ENCODE measurements at regions not wholly inside any gene's neighbourhood (a gene's known extent, or its start where the extent isn't known, plus 50 kb on each side); places are given as distances from the start of the nearest gene placed in this dataset.

DNA sequence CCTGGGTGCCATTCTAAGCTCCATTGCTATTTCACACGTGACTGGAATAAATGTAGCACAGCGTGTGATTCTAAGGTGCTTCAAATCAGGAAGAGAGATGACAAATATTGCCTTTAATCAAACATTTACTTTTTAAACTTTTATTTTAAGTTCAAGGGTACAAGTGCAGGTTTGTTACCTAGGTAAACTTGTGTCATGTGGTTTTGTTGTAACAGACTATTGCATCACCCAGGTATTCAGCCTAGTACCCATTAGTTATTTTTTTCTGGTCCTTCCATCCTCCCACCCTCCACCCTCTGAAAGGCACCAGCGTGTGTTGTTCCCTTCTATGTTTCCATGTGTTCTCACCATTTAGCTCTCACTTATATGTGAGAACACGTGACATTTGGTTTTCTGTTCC lies 510.8 kb downstream of the PLOD2 start:
- H3K4me3 ChIP-seq = no peak overlapping the region
- TF ChIP-seq POLR2AphosphoS5 (IDR thresholded peaks at IDR 0.05; ENCODE audit: low read depth) (no peak), NANOG (IDR thresholded peaks at IDR 0.05; ENCODE audit: borderline replicate concordance) (no peak), EZH2 (IDR thresholded peaks at IDR 0.05; ENCODE audit: low read depth, unreplicated experiment) (no peak), ZNF114 (CRISPR knock-in tag; IDR thresholded peaks at IDR 0.05) (no peak), EZH2phosphoT487 (IDR thresholded peaks at IDR 0.05; ENCODE audit: unreplicated experiment) (no peak), ZNF331 (CRISPR knock-in tag; IDR thresholded peaks at IDR 0.05; ENCODE audit: low read depth) (no peak)
- TF ChIP-seq, protein P1, sequence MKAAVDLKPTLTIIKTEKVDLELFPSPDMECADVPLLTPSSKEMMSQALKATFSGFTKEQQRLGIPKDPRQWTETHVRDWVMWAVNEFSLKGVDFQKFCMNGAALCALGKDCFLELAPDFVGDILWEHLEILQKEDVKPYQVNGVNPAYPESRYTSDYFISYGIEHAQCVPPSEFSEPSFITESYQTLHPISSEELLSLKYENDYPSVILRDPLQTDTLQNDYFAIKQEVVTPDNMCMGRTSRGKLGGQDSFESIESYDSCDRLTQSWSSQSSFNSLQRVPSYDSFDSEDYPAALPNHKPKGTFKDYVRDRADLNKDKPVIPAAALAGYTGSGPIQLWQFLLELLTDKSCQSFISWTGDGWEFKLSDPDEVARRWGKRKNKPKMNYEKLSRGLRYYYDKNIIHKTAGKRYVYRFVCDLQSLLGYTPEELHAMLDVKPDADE (IDR thresholded peaks at IDR 0.05) = no peak
- no peaks in the 10 kb centered on the region for H3K4me1 ChIP-seq (ENCODE audit: insufficient read depth)
- H4K20me1 ChIP-seq (replicated peaks; ENCODE audit: insufficient read depth) = no peaks in the 10 kb centered on the region
- ATAC-seq (no peak), DNase-seq (ENCODE audit: low spot score) (no peak)
- Mint-ChIP-seq H3K27ac (no peak overlapping the region), H3K27me3 (ENCODE audit: insufficient read depth, low read depth, poor library complexity) (no peaks in the 10 kb centered on the region), H3K36me3 (ENCODE audit: low read depth) (no peaks in the 10 kb centered on the region), H3K9me3 (peaks cover 7% of the 10 kb centered on the region; the same call in 2 of the 3 replicates), H3K4me1 (no peaks in the 10 kb centered on the region), H3K4me3 (no peak overlapping the region)
- no peak overlapping the region for H3K27ac ChIP-seq (ENCODE audit: low read depth)
- H3K4me2 ChIP-seq = no peak overlapping the region
- H3K36me3 ChIP-seq (ENCODE audit: insufficient read depth) = 0 out of 2 replicates have a peak, but pooled peaks cover 4% of the 10 kb centered on the region
- no peaks in the 10 kb centered on the region for H3K27me3 ChIP-seq (ENCODE audit: insufficient read depth)
- no peak overlapping the region for H2AFZ ChIP-seq
- no peaks in the 10 kb centered on the region for H3F3A ChIP-seq (replicated peaks; ENCODE audit: low read depth)
- H3K79me2 ChIP-seq (replicated peaks; ENCODE audit: insufficient read depth) = no peaks in the 10 kb centered on the region
- no peaks in the 10 kb centered on the region for H3K9me2 ChIP-seq (ENCODE audit: insufficient read depth)

DNA sequence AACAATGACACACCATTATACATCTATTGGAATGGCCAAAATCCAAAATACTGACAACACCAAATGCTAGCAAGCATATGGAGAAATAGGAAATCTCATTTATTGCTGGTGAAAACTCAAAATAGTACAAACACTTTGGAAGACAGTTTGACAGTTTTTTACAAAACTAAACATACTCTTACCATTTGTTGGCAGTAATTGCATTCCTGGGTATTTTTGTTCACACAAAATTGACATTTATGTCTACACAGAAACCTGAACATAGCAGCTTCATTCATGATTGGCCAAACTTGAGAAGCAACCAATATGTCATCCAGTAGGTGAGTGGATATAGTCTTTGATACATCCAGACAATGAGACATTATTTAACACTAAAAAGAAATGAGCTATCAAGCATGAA lies 489.9 kb downstream of the PLOD2 start:
- H3K4me1 Mint-ChIP-seq = peaks cover 3% of the 10 kb centered on the region; the same call in 2 of the 3 replicates
- Histone ChIP-seq H3F3A (replicated peaks; ENCODE audit: low read depth) (no peaks in the 10 kb centered on the region), H3K4me3 (no peak overlapping the region), H3K27ac (ENCODE audit: low read depth) (no peak overlapping the region), H3K79me2 (replicated peaks; ENCODE audit: insufficient read depth) (no peaks in the 10 kb centered on the region), H2AFZ (no peak overlapping the region), H3K4me1 (ENCODE audit: insufficient read depth) (no peaks in the 10 kb centered on the region; the same call in 1 of the 2 replicates), H3K36me3 (ENCODE audit: insufficient read depth) (no peaks in the 10 kb centered on the region), H3K27me3 (ENCODE audit: insufficient read depth) (no peaks in the 10 kb centered on the region), H3K4me2 (no peak overlapping the region), H4K20me1 (replicated peaks; ENCODE audit: insufficient read depth) (no peaks in the 10 kb centered on the region), H3K9me2 (ENCODE audit: insufficient read depth) (0 out of 2 replicates have a peak, but pooled peaks cover 3% of the 10 kb centered on the region)
- H3K4me3 Mint-ChIP-seq = no peak overlapping the region
- no peak overlapping the region for H3K27ac Mint-ChIP-seq
- no peaks in the 10 kb centered on the region for H3K36me3 Mint-ChIP-seq (ENCODE audit: low read depth)
- ATAC-seq (no peak), DNase-seq (ENCODE audit: low spot score) (no peak)
- H3K27me3 Mint-ChIP-seq (ENCODE audit: insufficient read depth, low read depth, poor library complexity) = no peaks in the 10 kb centered on the region
- no peaks in the 10 kb centered on the region for H3K9me3 Mint-ChIP-seq
- TF ChIP-seq ZNF331 (CRISPR knock-in tag; IDR thresholded peaks at IDR 0.05; ENCODE audit: low read depth) = no peak
- TF ChIP-seq, protein P2, sequence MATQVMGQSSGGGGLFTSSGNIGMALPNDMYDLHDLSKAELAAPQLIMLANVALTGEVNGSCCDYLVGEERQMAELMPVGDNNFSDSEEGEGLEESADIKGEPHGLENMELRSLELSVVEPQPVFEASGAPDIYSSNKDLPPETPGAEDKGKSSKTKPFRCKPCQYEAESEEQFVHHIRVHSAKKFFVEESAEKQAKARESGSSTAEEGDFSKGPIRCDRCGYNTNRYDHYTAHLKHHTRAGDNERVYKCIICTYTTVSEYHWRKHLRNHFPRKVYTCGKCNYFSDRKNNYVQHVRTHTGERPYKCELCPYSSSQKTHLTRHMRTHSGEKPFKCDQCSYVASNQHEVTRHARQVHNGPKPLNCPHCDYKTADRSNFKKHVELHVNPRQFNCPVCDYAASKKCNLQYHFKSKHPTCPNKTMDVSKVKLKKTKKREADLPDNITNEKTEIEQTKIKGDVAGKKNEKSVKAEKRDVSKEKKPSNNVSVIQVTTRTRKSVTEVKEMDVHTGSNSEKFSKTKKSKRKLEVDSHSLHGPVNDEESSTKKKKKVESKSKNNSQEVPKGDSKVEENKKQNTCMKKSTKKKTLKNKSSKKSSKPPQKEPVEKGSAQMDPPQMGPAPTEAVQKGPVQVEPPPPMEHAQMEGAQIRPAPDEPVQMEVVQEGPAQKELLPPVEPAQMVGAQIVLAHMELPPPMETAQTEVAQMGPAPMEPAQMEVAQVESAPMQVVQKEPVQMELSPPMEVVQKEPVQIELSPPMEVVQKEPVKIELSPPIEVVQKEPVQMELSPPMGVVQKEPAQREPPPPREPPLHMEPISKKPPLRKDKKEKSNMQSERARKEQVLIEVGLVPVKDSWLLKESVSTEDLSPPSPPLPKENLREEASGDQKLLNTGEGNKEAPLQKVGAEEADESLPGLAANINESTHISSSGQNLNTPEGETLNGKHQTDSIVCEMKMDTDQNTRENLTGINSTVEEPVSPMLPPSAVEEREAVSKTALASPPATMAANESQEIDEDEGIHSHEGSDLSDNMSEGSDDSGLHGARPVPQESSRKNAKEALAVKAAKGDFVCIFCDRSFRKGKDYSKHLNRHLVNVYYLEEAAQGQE (IDR thresholded peaks at IDR 0.05; ENCODE audit: unreplicated experiment) = no peak
- no peak for TF ChIP-seq POLR2AphosphoS5 (IDR thresholded peaks at IDR 0.05; ENCODE audit: low read depth)
- TF ChIP-seq, protein P3, sequence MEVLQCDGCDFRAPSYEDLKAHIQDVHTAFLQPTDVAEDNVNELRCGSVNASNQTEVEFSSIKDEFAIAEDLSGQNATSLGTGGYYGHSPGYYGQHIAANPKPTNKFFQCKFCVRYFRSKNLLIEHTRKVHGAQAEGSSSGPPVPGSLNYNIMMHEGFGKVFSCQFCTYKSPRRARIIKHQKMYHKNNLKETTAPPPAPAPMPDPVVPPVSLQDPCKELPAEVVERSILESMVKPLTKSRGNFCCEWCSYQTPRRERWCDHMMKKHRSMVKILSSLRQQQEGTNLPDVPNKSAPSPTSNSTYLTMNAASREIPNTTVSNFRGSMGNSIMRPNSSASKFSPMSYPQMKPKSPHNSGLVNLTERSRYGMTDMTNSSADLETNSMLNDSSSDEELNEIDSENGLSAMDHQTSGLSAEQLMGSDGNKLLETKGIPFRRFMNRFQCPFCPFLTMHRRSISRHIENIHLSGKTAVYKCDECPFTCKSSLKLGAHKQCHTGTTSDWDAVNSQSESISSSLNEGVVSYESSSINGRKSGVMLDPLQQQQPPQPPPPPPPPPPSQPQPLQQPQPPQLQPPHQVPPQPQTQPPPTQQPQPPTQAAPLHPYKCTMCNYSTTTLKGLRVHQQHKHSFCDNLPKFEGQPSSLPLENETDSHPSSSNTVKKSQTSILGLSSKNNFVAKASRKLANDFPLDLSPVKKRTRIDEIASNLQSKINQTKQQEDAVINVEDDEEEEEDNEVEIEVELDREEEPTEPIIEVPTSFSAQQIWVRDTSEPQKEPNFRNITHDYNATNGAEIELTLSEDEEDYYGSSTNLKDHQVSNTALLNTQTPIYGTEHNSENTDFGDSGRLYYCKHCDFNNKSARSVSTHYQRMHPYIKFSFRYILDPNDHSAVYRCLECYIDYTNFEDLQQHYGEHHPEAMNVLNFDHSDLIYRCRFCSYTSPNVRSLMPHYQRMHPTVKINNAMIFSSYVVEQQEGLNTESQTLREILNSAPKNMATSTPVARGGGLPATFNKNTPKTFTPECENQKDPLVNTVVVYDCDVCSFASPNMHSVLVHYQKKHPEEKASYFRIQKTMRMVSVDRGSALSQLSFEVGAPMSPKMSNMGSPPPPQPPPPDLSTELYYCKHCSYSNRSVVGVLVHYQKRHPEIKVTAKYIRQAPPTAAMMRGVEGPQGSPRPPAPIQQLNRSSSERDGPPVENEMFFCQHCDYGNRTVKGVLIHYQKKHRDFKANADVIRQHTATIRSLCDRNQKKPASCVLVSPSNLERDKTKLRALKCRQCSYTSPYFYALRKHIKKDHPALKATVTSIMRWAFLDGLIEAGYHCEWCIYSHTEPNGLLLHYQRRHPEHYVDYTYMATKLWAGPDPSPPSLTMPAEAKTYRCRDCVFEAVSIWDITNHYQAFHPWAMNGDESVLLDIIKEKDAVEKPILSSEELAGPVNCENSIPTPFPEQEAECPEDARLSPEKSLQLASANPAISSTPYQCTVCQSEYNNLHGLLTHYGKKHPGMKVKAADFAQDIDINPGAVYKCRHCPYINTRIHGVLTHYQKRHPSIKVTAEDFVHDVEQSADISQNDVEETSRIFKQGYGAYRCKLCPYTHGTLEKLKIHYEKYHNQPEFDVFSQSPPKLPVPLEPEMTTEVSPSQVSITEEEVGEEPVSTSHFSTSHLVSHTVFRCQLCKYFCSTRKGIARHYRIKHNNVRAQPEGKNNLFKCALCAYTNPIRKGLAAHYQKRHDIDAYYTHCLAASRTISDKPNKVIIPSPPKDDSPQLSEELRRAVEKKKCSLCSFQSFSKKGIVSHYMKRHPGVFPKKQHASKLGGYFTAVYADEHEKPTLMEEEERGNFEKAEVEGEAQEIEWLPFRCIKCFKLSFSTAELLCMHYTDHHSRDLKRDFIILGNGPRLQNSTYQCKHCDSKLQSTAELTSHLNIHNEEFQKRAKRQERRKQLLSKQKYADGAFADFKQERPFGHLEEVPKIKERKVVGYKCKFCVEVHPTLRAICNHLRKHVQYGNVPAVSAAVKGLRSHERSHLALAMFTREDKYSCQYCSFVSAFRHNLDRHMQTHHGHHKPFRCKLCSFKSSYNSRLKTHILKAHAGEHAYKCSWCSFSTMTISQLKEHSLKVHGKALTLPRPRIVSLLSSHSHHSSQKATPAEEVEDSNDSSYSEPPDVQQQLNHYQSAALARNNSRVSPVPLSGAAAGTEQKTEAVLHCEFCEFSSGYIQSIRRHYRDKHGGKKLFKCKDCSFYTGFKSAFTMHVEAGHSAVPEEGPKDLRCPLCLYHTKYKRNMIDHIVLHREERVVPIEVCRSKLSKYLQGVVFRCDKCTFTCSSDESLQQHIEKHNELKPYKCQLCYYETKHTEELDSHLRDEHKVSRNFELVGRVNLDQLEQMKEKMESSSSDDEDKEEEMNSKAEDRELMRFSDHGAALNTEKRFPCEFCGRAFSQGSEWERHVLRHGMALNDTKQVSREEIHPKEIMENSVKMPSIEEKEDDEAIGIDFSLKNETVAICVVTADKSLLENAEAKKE (CRISPR knock-in tag; IDR thresholded peaks at IDR 0.05) = no peak
- no peak for TF ChIP-seq CREB1 (CRISPR knock-in tag; IDR thresholded peaks at IDR 0.05; ENCODE audit: low read depth)
- no peak for TF ChIP-seq JUNB (IDR thresholded peaks at IDR 0.05; ENCODE audit: unreplicated experiment)
- no peak for TF ChIP-seq EZH2 (IDR thresholded peaks at IDR 0.05; ENCODE audit: low read depth, unreplicated experiment)
- TF ChIP-seq NANOG (IDR thresholded peaks at IDR 0.05; ENCODE audit: borderline replicate concordance) = no peak
